Smooth muscle cell (in vitro differentiated cells): ENCODE measurements at regions not wholly inside any gene's neighbourhood (a gene's known extent, or its start where the extent isn't known, plus 50 kb on each side); places are given as distances from the start of the nearest gene placed in this dataset.

Experiments
- DNase-seq: peaks from one replicate; lab custom pipeline; 2025; ENCODE audit not compliant: unreplicated experiment; lab: John Stamatoyannopoulos, UW
- H2AFZ ChIP-seq: fragments of 200-600 bp; sonication (generic); 2 replicates; pipeline ENCODE4 v1.6.0; 2016; ENCODE audit warnings: antibody characterized with exemption, low read depth, mild to moderate bottlenecking
- H3F3A ChIP-seq: fragments of 200-600 bp; sonication (generic); 2 replicates; pipeline ENCODE4 v1.6.0; 2017; ENCODE audit warnings: antibody characterized with exemption, low read depth
- H3K27ac ChIP-seq: fragments of 200-600 bp; sonication (generic); 2 replicates; pipeline ENCODE4 v1.5.1; 2016; ENCODE audit warnings: low read depth, mild to moderate bottlenecking
- H3K27me3 ChIP-seq: fragments of 200-600 bp; sonication (generic); 2 replicates; pipeline ENCODE4 v1.6.1; 2016; ENCODE audit warnings: low read depth, mild to moderate bottlenecking
- H3K36me3 ChIP-seq: fragments of 200-600 bp; sonication (generic); 2 replicates; pipeline ENCODE4 v1.5.1; 2016; ENCODE audit warnings: low read depth
- H3K4me1 ChIP-seq: fragments of 200-600 bp; sonication (generic); 2 replicates; pipeline ENCODE4 v1.5.1; 2016; ENCODE audit warnings: low read depth
- H3K4me2 ChIP-seq: fragments of 200-600 bp; sonication (generic); 2 replicates; pipeline ENCODE4 v1.6.0; 2016; ENCODE audit warnings: mild to moderate bottlenecking
- H3K4me3 ChIP-seq: fragments of 200-600 bp; sonication (generic); 2 replicates; pipeline ENCODE4 v1.5.1; 2016; ENCODE audit warnings: mild to moderate bottlenecking
- H3K79me2 ChIP-seq: fragments of 200-600 bp; sonication (generic); 2 replicates; pipeline ENCODE4 v1.6.0; 2016; ENCODE audit warnings: low read depth, mild to moderate bottlenecking
- H3K9ac ChIP-seq: fragments of 200-600 bp; sonication (generic); 2 replicates; pipeline ENCODE4 v1.6.0; 2016; ENCODE audit warnings: low read depth
- H3K9me3 ChIP-seq: fragments of 200-600 bp; sonication (generic); replicated peaks from 2 replicates; pipeline ENCODE4 v1.5.1; 2016; ENCODE audit warnings: low read depth
- H4K20me1 ChIP-seq: fragments of 200-600 bp; sonication (generic); 2 replicates; pipeline ENCODE4 v1.6.0; 2016; ENCODE audit warnings: low read depth
- CTCF ChIP-seq: fragments of 200-600 bp; sonication (generic); IDR thresholded peaks from 2 replicates; pipeline ENCODE4 v1.5.1; 2017; ENCODE audit warnings: borderline replicate concordance, mild to moderate bottlenecking, antibody characterized with exemption; ENCODE audit not compliant: insufficient read depth, poor library complexity, severe bottlenecking
- WGBS: methylation state at CpG from one replicate; pipeline ENCODE4 v1.1.7; 2016; ENCODE audit warnings: low lambda C conversion rate; 5-methylcytosine and 5-hydroxymethylcytosine counted together

GRCh38 chr1:184827600-184828368, 73.1 kb upstream of the EDEM3 start:
- TF ChIP-seq CTCF: no peak
- Histone ChIP-seq H3K9ac (no peak overlapping the region), H3K9me3 (no peaks in the 10 kb centered on the region), H3K4me2 (no peak overlapping the region), H2AFZ (no peak overlapping the region), H4K20me1 (no peaks in the 10 kb centered on the region), H3K4me3 (no peak overlapping the region), H3K79me2 (no peaks in the 10 kb centered on the region), H3K4me1 (peaks cover 3% of the 10 kb centered on the region), H3K27me3 (no peaks in the 10 kb centered on the region), H3F3A (no peaks in the 10 kb centered on the region), H3K27ac (peak overlapping the region; percentile 43), H3K36me3 (no peaks in the 10 kb centered on the region)
- DNase-seq: no peak
- WGBS: 53% methylated on average over 8 of the region's 8 CpGs

- WGBS: 96% methylated on average over 5 of the region's 5 CpGs
- Histone ChIP-seq H3K27me3 (no peaks in the 10 kb centered on the region), H3K9me3 (no peaks in the 10 kb centered on the region), H3K9ac (no peak overlapping the region), H3K4me3 (no peak overlapping the region), H2AFZ (no peak overlapping the region), H3K27ac (no peak overlapping the region), H3K79me2 (no peaks in the 10 kb centered on the region), H4K20me1 (no peaks in the 10 kb centered on the region), H3K4me1 (peaks cover 3% of the 10 kb centered on the region), H3F3A (no peaks in the 10 kb centered on the region), H3K4me2 (no peak overlapping the region), H3K36me3 (no peaks in the 10 kb centered on the region)
- no peak for TF ChIP-seq CTCF
- no peak for DNase-seq
These were observed 71.3 kb upstream of the EDEM3 start for GRCh38 chr1:184826001-184826400.

DNA sequence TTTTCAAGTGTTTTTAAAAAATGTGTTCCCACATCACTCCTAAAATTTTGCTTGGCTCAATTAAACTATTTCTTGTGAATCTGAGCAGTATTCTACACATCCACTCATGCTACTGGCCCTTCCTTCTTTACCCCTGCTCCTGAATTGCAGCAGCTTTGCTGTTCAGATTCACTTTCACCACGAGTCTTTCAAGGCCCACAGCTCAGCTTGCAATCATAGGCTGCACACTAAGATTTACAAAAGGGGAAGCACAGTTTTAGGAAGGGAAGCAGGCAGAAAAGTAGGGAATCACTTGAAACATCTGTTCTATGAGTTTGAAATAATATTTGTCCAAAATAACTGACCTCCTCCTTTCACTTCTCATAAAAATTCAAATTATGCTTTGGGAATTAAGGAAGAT, 70.9 kb upstream of the EDEM3 start:
- no peak overlapping the region for H3K27ac ChIP-seq
- WGBS: 69% methylated on average over 1 of the region's 1 CpG
- no peak overlapping the region for H2AFZ ChIP-seq
- no peak overlapping the region for H3K4me3 ChIP-seq
- no peak overlapping the region for H3K9ac ChIP-seq
- TF ChIP-seq CTCF: no peak
- no peaks in the 10 kb centered on the region for H3K27me3 ChIP-seq
- no peaks in the 10 kb centered on the region for H4K20me1 ChIP-seq
- H3K9me3 ChIP-seq: no peaks in the 10 kb centered on the region
- H3K4me1 ChIP-seq: peaks cover 3% of the 10 kb centered on the region
- no peaks in the 10 kb centered on the region for H3K79me2 ChIP-seq
- no peaks in the 10 kb centered on the region for H3F3A ChIP-seq
- H3K36me3 ChIP-seq: no peaks in the 10 kb centered on the region
- no peak for DNase-seq
- H3K4me2 ChIP-seq: no peak overlapping the region
